GM12878 (cell line): ENCODE measurements at regions not wholly inside any gene's neighbourhood (a gene's known extent, or its start where the extent isn't known, plus 50 kb on each side); places are given as distances from the start of the nearest gene placed in this dataset.
"Not testable (repeated sequence)": the region's sequence is repeated elsewhere in the genome, so short reads cannot be mapped to it uniquely, and the experiment has no call there.

Experiments
- ATAC-seq: fragments of 200-7000 bp; cut with Tn5 transposase; 3 replicates; pipeline ENCODE4 v1.9.1; 2020; ENCODE audit warnings: mild to moderate bottlenecking, moderate library complexity
- BruUV-seq: library from RNA; stranded (reverse); fragments of 400-500 nt; replicated peaks from 2 replicates; lab custom pipeline; 2021; lab: Mats Ljungman, UMichigan
- CTCF ChIA-PET: fragments of 300-600 bp; sonication (Branson Sonifier 250); formaldehyde crosslinking; extraction: SDS; loops from one replicate; lab custom pipeline; 2021; ENCODE audit warnings: inconsistent platforms; lab: Yijun Ruan, JAX
- POLR2A ChIA-PET: fragments of 350-600 bp; formaldehyde crosslinking; extraction: SDS; loops from one replicate; lab custom pipeline; 2021; ENCODE audit warnings: inconsistent platforms; lab: Charles Lee
- RAD21 ChIA-PET: fragments of 300-600 bp; sonication (Branson Sonifier 250); formaldehyde crosslinking; loops from one replicate; lab custom pipeline; 2023; ENCODE audit warnings: antibody characterized with exemption; ENCODE audit not compliant: unreplicated experiment; lab: Charles Lee
- SMC1A ChIA-PET: fragments of 300-600 bp; sonication (Branson Sonifier 250); formaldehyde crosslinking; loops from one replicate; lab custom pipeline; 2023; ENCODE audit not compliant: unreplicated experiment, uncharacterized antibody; lab: Charles Lee
- DNase-seq: peaks from one replicate; pipeline ENCODE4 v3.0.0-alpha.2; 2011; ENCODE audit warnings: low read depth, low spot score
- FAIRE-seq: peaks from 3 replicates; lab custom pipeline; 2011; peaks lifted over from hg19 to GRCh38; lab: Jason Lieb, UNC
- H2AFZ ChIP-seq: 2 replicates; pipeline ENCODE4 v1.6.0; 2011; ENCODE audit warnings: low read depth, low read length, control low read depth; ENCODE audit not compliant: control insufficient read depth
- H3K27ac ChIP-seq: 2 replicates; pipeline ENCODE4 v1.5.1; 2011; ENCODE audit warnings: control low read depth; ENCODE audit not compliant: control insufficient read depth, insufficient read depth
- H3K27me3 ChIP-seq, 2 experiments: replicated peaks in 1 of 2; 2 replicates each; pipeline versions ENCODE4 v1.6.0 to v1.6.1; 2011; ENCODE audit warnings: low read length in 1 of 2; ENCODE audit not compliant: control insufficient read depth in 2 of 2, insufficient read depth in 2 of 2
- H3K36me3 ChIP-seq, 2 experiments: 2 replicates each; pipeline ENCODE4 v1.5.1; 2011; ENCODE audit warnings: low read length in 1 of 2; ENCODE audit not compliant: control insufficient read depth in 2 of 2, insufficient read depth in 2 of 2
- H3K4me1 ChIP-seq: 2 replicates; pipeline ENCODE4 v1.6.1; 2011; ENCODE audit warnings: mild to moderate bottlenecking, low read length, moderate library complexity, mixed read lengths; ENCODE audit not compliant: control insufficient read depth, insufficient read depth
- H3K4me2 ChIP-seq: 2 replicates; pipeline ENCODE4 v1.6.0; 2011; ENCODE audit warnings: control low read depth; ENCODE audit not compliant: control insufficient read depth, insufficient read depth
- H3K4me3 ChIP-seq: fragments of 200-600 bp; sonication (generic); 2 replicates; pipeline ENCODE4 v1.5.1; 2016
- H3K79me2 ChIP-seq: 2 replicates; pipeline ENCODE4 v1.6.0; 2011; ENCODE audit warnings: low read length; ENCODE audit not compliant: control insufficient read depth, insufficient read depth
- H3K9ac ChIP-seq: 2 replicates; pipeline ENCODE4 v1.8.0; 2011; ENCODE audit warnings: low read length, control low read depth, mixed read lengths; ENCODE audit not compliant: control insufficient read depth, insufficient read depth
- H3K9me3 ChIP-seq: replicated peaks from 3 replicates; pipeline ENCODE4 v1.5.1; 2011; ENCODE audit warnings: mild to moderate bottlenecking, low read length; ENCODE audit not compliant: control insufficient read depth, insufficient read depth
- H4K20me1 ChIP-seq: 2 replicates; pipeline ENCODE4 v1.6.0; 2011; ENCODE audit not compliant: control insufficient read depth, insufficient read depth
- WGBS: methylation state at CpG from one replicate; pipeline ENCODE4 v1.1.6; 2016; ENCODE audit warnings: low lambda C conversion rate; ENCODE audit not compliant: insufficient replicate concordance, insufficient coverage; ENCODE audit errors: missing lambda C conversion rate; 5-methylcytosine and 5-hydroxymethylcytosine counted together
- in situ Hi-C: fragments of 300-500 bp; cut with MboI; formaldehyde crosslinking; loops from 9 replicates; pipeline ENCODE4 v1.14.3; 2018; ENCODE audit warnings: mixed read lengths
- intact Hi-C: fragments of 100-400 bp; cut with micrococcal nuclease; formaldehyde crosslinking; loops from one replicate; pipeline ENCODE4 v1.14.2; 2022; ENCODE audit not compliant: unreplicated experiment

GRCh38 chr14:105915546-105915945, 389.2 kb downstream of the TMEM121 start:
- FAIRE-seq, SMC1A ChIA-PET, RAD21 ChIA-PET, in situ Hi-C loops, H3K4me3 ChIP-seq, H3K27ac ChIP-seq, H3K9ac ChIP-seq, intact Hi-C loops, H2AFZ ChIP-seq, H3K36me3 ChIP-seq, H3K4me2 ChIP-seq, CTCF ChIA-PET, H4K20me1 ChIP-seq, H3K27me3 ChIP-seq, BruUV-seq, H3K9me3 ChIP-seq, H3K4me1 ChIP-seq, POLR2A ChIA-PET, ATAC-seq, DNase-seq: not testable (repeated sequence)
- peaks cover 23% of the 10 kb centered on the region for H3K79me2 ChIP-seq
- no CpG with 5 or more reads among the region's 3 CpGs for WGBS

- H3K4me3 ChIP-seq, H3K9me3 ChIP-seq, in situ Hi-C loops, H3K27ac ChIP-seq, H3K4me1 ChIP-seq, H3K27me3 ChIP-seq, POLR2A ChIA-PET, RAD21 ChIA-PET, H3K36me3 ChIP-seq, BruUV-seq, CTCF ChIA-PET, H4K20me1 ChIP-seq, intact Hi-C loops, H3K4me2 ChIP-seq, FAIRE-seq, H3K9ac ChIP-seq, SMC1A ChIA-PET, DNase-seq, ATAC-seq, H2AFZ ChIP-seq: not testable (repeated sequence)
- no CpG with 5 or more reads among the region's 20 CpGs for WGBS
- peaks cover 16% of the 10 kb centered on the region for H3K79me2 ChIP-seq
Observed at GRCh38 chr14:105917136-105917932, 391.0 kb downstream of the TMEM121 start.
